ENCODE measurements at regions not wholly inside any gene's neighbourhood (a gene's known extent, or its start where the extent isn't known, plus 50 kb on each side); places are given as distances from the start of the nearest gene placed in this dataset.

DNA sequence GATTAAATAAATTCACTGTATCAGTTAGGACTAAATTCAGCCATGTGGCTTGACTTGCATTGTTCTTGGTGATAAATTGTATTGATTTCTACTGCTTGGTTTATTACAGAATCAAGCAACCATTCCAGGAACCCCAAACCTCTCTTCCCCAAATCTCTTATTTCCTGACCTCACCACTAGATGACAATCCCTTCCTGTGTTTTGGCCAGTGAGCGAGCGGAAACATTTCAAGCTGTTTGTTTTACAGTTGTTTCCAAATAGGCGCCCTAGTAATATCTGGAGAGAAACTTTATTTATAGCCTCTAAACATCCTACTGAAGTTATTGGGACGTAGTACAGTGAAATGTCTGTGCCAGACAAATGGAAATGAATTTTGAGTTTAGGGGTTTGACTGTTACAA is 161.1 kb downstream of the SNAPC1 start:
- H4K20me1 ChIP-seq (ENCODE audit: insufficient read depth, poor library complexity, severe bottlenecking), result no peaks in the 10 kb centered on the region
- H3K27me3 ChIP-seq, result no peaks in the 10 kb centered on the region
- no peaks in the 10 kb centered on the region for H3K9me3 ChIP-seq (ENCODE audit: low read depth)
- H3K4me3 ChIP-seq, result no peak overlapping the region
- H3K79me2 ChIP-seq, result no peaks in the 10 kb centered on the region
- peaks cover 21% of the 10 kb centered on the region for H3K4me1 ChIP-seq (ENCODE audit: insufficient read depth)
- no peak for DNase-seq (ENCODE audit: low spot score)
- H3K27ac ChIP-seq, result no peak overlapping the region
- TF ChIP-seq EZH2phosphoT487 (IDR thresholded peaks at IDR 0.05; ENCODE audit: low read depth, severe bottlenecking, unreplicated experiment), result no peak
- TF ChIP-seq, protein P1, sequence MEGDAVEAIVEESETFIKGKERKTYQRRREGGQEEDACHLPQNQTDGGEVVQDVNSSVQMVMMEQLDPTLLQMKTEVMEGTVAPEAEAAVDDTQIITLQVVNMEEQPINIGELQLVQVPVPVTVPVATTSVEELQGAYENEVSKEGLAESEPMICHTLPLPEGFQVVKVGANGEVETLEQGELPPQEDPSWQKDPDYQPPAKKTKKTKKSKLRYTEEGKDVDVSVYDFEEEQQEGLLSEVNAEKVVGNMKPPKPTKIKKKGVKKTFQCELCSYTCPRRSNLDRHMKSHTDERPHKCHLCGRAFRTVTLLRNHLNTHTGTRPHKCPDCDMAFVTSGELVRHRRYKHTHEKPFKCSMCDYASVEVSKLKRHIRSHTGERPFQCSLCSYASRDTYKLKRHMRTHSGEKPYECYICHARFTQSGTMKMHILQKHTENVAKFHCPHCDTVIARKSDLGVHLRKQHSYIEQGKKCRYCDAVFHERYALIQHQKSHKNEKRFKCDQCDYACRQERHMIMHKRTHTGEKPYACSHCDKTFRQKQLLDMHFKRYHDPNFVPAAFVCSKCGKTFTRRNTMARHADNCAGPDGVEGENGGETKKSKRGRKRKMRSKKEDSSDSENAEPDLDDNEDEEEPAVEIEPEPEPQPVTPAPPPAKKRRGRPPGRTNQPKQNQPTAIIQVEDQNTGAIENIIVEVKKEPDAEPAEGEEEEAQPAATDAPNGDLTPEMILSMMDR (IDR thresholded peaks at IDR 0.05; ENCODE audit: poor library complexity), result peak; percentile 41
- WGBS (ENCODE audit: low lambda C conversion rate, missing lambda C conversion rate), result 73% methylated on average over 4 of the region's 4 CpGs
- no peaks in the 10 kb centered on the region for H3K9me2 ChIP-seq (replicated peaks; ENCODE audit: insufficient read depth)
- no peak overlapping the region for H3K4me2 ChIP-seq
- no peaks in the 10 kb centered on the region for H3K36me3 ChIP-seq (replicated peaks; ENCODE audit: insufficient read depth, low read depth)
- no peak overlapping the region for H2AFZ ChIP-seq

- no peak overlapping the region for H3K27ac ChIP-seq
- no peaks in the 10 kb centered on the region for H3K79me2 ChIP-seq
- no peak overlapping the region for H3K4me3 ChIP-seq
- no peak overlapping the region for H2AFZ ChIP-seq
- no peak overlapping the region for H3K4me2 ChIP-seq
- no peak for DNase-seq (ENCODE audit: low spot score)
- H3K9me3 ChIP-seq (ENCODE audit: low read depth), result no peaks in the 10 kb centered on the region
- peaks cover 29% of the 10 kb centered on the region for H3K4me1 ChIP-seq (ENCODE audit: insufficient read depth)
- TF ChIP-seq, protein P1 (IDR thresholded peaks at IDR 0.05; ENCODE audit: poor library complexity), result peak; percentile 17
- TF ChIP-seq EZH2 (IDR thresholded peaks at IDR 0.05; ENCODE audit: borderline replicate concordance), result no peak
- no peak for TF ChIP-seq EZH2phosphoT487 (IDR thresholded peaks at IDR 0.05; ENCODE audit: low read depth, severe bottlenecking, unreplicated experiment)
- no peaks in the 10 kb centered on the region for H3K9me2 ChIP-seq (replicated peaks; ENCODE audit: insufficient read depth)
- no peaks in the 10 kb centered on the region for H3K36me3 ChIP-seq (replicated peaks; ENCODE audit: insufficient read depth, low read depth)
- H3K27me3 ChIP-seq, result no peaks in the 10 kb centered on the region
- 54% methylated on average over 5 of the region's 5 CpGs for WGBS (ENCODE audit: low lambda C conversion rate, missing lambda C conversion rate)
- no peaks in the 10 kb centered on the region for H4K20me1 ChIP-seq (ENCODE audit: insufficient read depth, poor library complexity, severe bottlenecking)
These were observed 162.8 kb downstream of the SNAPC1 start for GRCh38 chr14:61925043-61925442.

GRCh38 chr14:61925732-61926435 is 163.7 kb downstream of the SNAPC1 start:
- Histone ChIP-seq H3K9me3 (ENCODE audit: low read depth) (no peaks in the 10 kb centered on the region), H4K20me1 (ENCODE audit: insufficient read depth, poor library complexity, severe bottlenecking) (no peaks in the 10 kb centered on the region), H3K27ac (no peak overlapping the region), H3K4me3 (no peak overlapping the region), H3K27me3 (no peaks in the 10 kb centered on the region), H3K36me3 (replicated peaks; ENCODE audit: insufficient read depth, low read depth) (no peaks in the 10 kb centered on the region), H3K4me1 (ENCODE audit: insufficient read depth) (peaks cover 29% of the 10 kb centered on the region), H3K4me2 (no peak overlapping the region), H2AFZ (no peak overlapping the region), H3K9me2 (replicated peaks; ENCODE audit: insufficient read depth) (no peaks in the 10 kb centered on the region), H3K79me2 (no peaks in the 10 kb centered on the region)
- DNase-seq (ENCODE audit: low spot score), result no peak
- TF ChIP-seq EZH2phosphoT487 (IDR thresholded peaks at IDR 0.05; ENCODE audit: low read depth, severe bottlenecking, unreplicated experiment) (no peak), EZH2 (IDR thresholded peaks at IDR 0.05; ENCODE audit: borderline replicate concordance) (no peak)
- TF ChIP-seq, protein P1 (IDR thresholded peaks at IDR 0.05; ENCODE audit: poor library complexity), result no peak
- 95% methylated on average over 1 of the region's 1 CpG for WGBS (ENCODE audit: low lambda C conversion rate, missing lambda C conversion rate)

Measured in hepatocyte (in vitro differentiated cells).